Neural cell (in vitro differentiated cells): ENCODE measurements at regions not wholly inside any gene's neighbourhood (a gene's known extent, or its start where the extent isn't known, plus 50 kb on each side); places are given as distances from the start of the nearest gene placed in this dataset.
"Not testable (repeated sequence)": the region's sequence is repeated elsewhere in the genome, so short reads cannot be mapped to it uniquely, and the experiment has no call there.

Source experiments
- H2AFZ ChIP-seq: fragments of 200-600, 300-800 bp; sonication (generic), shearing (Covaris generic); 2 replicates; pipeline ENCODE4 v1.6.0; 2014; ENCODE audit warnings: low read depth, mild to moderate bottlenecking, antibody characterized with exemption, low read length, moderate library complexity
- H3F3A ChIP-seq: fragments of 200-600 bp; shearing (Covaris generic); 2 replicates; pipeline ENCODE4 v1.6.1; 2016; ENCODE audit warnings: mild to moderate bottlenecking, moderate library complexity, mixed read lengths, antibody characterized with exemption, low read length; ENCODE audit not compliant: insufficient read depth, poor library complexity, severe bottlenecking
- H3K27ac ChIP-seq: fragments of 200-600, 300-800 bp; sonication (generic), shearing (Covaris generic); 2 replicates; pipeline ENCODE4 v1.5.1; 2014; ENCODE audit warnings: mild to moderate bottlenecking, low read length, moderate library complexity
- H3K27me3 ChIP-seq: fragments of 300-800, 200-600 bp; sonication (generic), shearing (Covaris generic); 2 replicates; pipeline ENCODE4 v1.6.0; 2014; ENCODE audit warnings: mild to moderate bottlenecking, low read depth, low read length, moderate library complexity; ENCODE audit not compliant: insufficient read depth
- H3K36me3 ChIP-seq: fragments of 300-800, 200-600 bp; sonication (generic), shearing (Covaris generic); 2 replicates; pipeline ENCODE4 v1.5.1; 2014; ENCODE audit warnings: mild to moderate bottlenecking, antibody characterized with exemption, low read length, moderate library complexity; ENCODE audit not compliant: insufficient read depth
- H3K4me2 ChIP-seq: fragments of 300-800, 200-600 bp; sonication (generic), shearing (Covaris generic); 2 replicates; pipeline ENCODE4 v1.6.0; 2014; ENCODE audit warnings: mild to moderate bottlenecking, low read length
- H3K4me3 ChIP-seq: fragments of 300-800, 200-600 bp; sonication (generic), shearing (Covaris generic); 2 replicates; pipeline ENCODE4 v1.5.1; 2014; ENCODE audit warnings: mild to moderate bottlenecking, low read length, moderate library complexity
- H3K79me2 ChIP-seq: fragments of 200-600 bp; shearing (Covaris generic); replicated peaks from 2 replicates; pipeline ENCODE4 v1.6.0; 2014; ENCODE audit warnings: mild to moderate bottlenecking, low read length, moderate library complexity; ENCODE audit not compliant: insufficient read depth
- H3K9ac ChIP-seq: fragments of 300-800, 200-600 bp; sonication (generic), shearing (Covaris generic); 2 replicates; pipeline ENCODE4 v1.6.1; 2016; ENCODE audit warnings: mild to moderate bottlenecking, low read length, mixed read lengths
- H3K9me2 ChIP-seq: fragments of 200-600 bp; shearing (Covaris generic); 2 replicates; pipeline ENCODE4 v1.6.1; 2016; ENCODE audit warnings: mild to moderate bottlenecking, low read length, mixed read lengths; ENCODE audit not compliant: insufficient read depth
- H3K9me3 ChIP-seq: fragments of 200-600, 300-800 bp; sonication (generic), shearing (Covaris generic); 2 replicates; pipeline ENCODE4 v1.6.1; 2016; ENCODE audit warnings: mild to moderate bottlenecking, mixed run types, low read length, moderate library complexity, mixed read lengths
- H4K20me1 ChIP-seq: fragments of 200-600 bp; shearing (Covaris generic); 2 replicates; pipeline ENCODE4 v1.6.1; 2016; ENCODE audit warnings: mild to moderate bottlenecking, mixed run types; ENCODE audit not compliant: insufficient read depth
- CTCF ChIP-seq: fragments of 450-650 bp; IDR thresholded peaks from 2 replicates; pipeline ENCODE4 v1.5.1; 2014; ENCODE audit warnings: antibody characterized with exemption, mild to moderate bottlenecking, moderate library complexity; ENCODE audit not compliant: poor library complexity, severe bottlenecking
- EP300 ChIP-seq: fragments of 450-650 bp; conservative IDR thresholded peaks from 2 replicates; pipeline ENCODE4 v1.6.1; 2014; ENCODE audit warnings: antibody characterized with exemption, mild to moderate bottlenecking, moderate library complexity; ENCODE audit not compliant: poor library complexity, severe bottlenecking
- EZH2 ChIP-seq: fragments of 200-600, 300-800 bp; shearing (Covaris generic), sonication (generic); IDR thresholded peaks from 2 replicates; pipeline ENCODE4 v1.6.1; 2014; ENCODE audit warnings: antibody characterized with exemption, low read length, borderline replicate concordance, mild to moderate bottlenecking; ENCODE audit not compliant: insufficient read depth, poor library complexity, severe bottlenecking
- MXI1 ChIP-seq: fragments of 450-650 bp; conservative IDR thresholded peaks from 2 replicates; pipeline ENCODE4 v1.6.1; 2014; ENCODE audit warnings: antibody characterized with exemption, mild to moderate bottlenecking; ENCODE audit not compliant: poor library complexity, severe bottlenecking
- POLR2AphosphoS5 ChIP-seq: IDR thresholded peaks from 2 replicates; pipeline ENCODE4 v1.6.1; 2012
- RAD21 ChIP-seq: fragments of 450-650 bp; conservative IDR thresholded peaks from 2 replicates; pipeline ENCODE4 v1.6.1; 2014; ENCODE audit warnings: antibody characterized with exemption, mild to moderate bottlenecking, moderate library complexity
- REST ChIP-seq: IDR thresholded peaks from 2 replicates; pipeline ENCODE4 v1.6.1; 2012; ENCODE audit warnings: borderline replicate concordance
- SMC3 ChIP-seq: fragments of 450-650 bp; conservative IDR thresholded peaks from 2 replicates; pipeline ENCODE4 v1.6.1; 2014; ENCODE audit warnings: antibody characterized with exemption, mild to moderate bottlenecking, moderate library complexity; ENCODE audit not compliant: poor library complexity
- TAF1 ChIP-seq: IDR thresholded peaks from 2 replicates; pipeline ENCODE4 v1.6.1; 2012; ENCODE audit warnings: low read depth

GRCh38 chr21:31788581-31788980 lies 56.7 kb upstream of the SCAF4 start:
- no peak overlapping the region for H3K4me3 ChIP-seq
- no peaks in the 10 kb centered on the region for H3K27me3 ChIP-seq
- H3K36me3 ChIP-seq = no peaks in the 10 kb centered on the region
- H2AFZ ChIP-seq = no peak overlapping the region
- no peaks in the 10 kb centered on the region for H3K9me2 ChIP-seq
- H3K9me3 ChIP-seq = no peaks in the 10 kb centered on the region
- H3F3A ChIP-seq = no peaks in the 10 kb centered on the region
- no peaks in the 10 kb centered on the region for H4K20me1 ChIP-seq
- no peak for TF ChIP-seq EZH2
- TF ChIP-seq EP300 = no peak
- no peak for TF ChIP-seq POLR2AphosphoS5
- no peak for TF ChIP-seq RAD21
- TF ChIP-seq TAF1 = no peak
- TF ChIP-seq SMC3 = no peak
- no peak for TF ChIP-seq MXI1
- TF ChIP-seq CTCF = no peak
- TF ChIP-seq REST = no peak
- H3K27ac ChIP-seq = no peak overlapping the region
- no peak overlapping the region for H3K4me2 ChIP-seq
- H3K9ac ChIP-seq = no peak overlapping the region
- no peaks in the 10 kb centered on the region for H3K79me2 ChIP-seq

GRCh38 chr21:31787691-31788090 lies 55.8 kb upstream of the SCAF4 start:
- H2AFZ ChIP-seq, H3K36me3 ChIP-seq, H3K9me2 ChIP-seq, H3K79me2 ChIP-seq, H4K20me1 ChIP-seq, H3K27me3 ChIP-seq, H3K9me3 ChIP-seq, H3F3A ChIP-seq, H3K27ac ChIP-seq, H3K9ac ChIP-seq, H3K4me3 ChIP-seq, H3K4me2 ChIP-seq: not testable (repeated sequence)

GRCh38 chr21:31786164-31786920 lies 54.4 kb upstream of the SCAF4 start:
- TF ChIP-seq EP300 (no peak), CTCF (no peak), EZH2 (no peak), REST (no peak), TAF1 (no peak), SMC3 (no peak), POLR2AphosphoS5 (no peak), RAD21 (no peak), MXI1 (no peak)
- Histone ChIP-seq H3K9me2 (no peaks in the 10 kb centered on the region), H3K4me2 (no peak overlapping the region), H3K9ac (no peak overlapping the region), H3K36me3 (no peaks in the 10 kb centered on the region), H3K27ac (no peak overlapping the region), H3K27me3 (no peaks in the 10 kb centered on the region), H3F3A (no peaks in the 10 kb centered on the region), H2AFZ (no peak overlapping the region), H3K4me3 (no peak overlapping the region), H3K9me3 (no peaks in the 10 kb centered on the region), H4K20me1 (no peaks in the 10 kb centered on the region), H3K79me2 (no peaks in the 10 kb centered on the region)
